Kidney capillary endothelial cell (primary cell): ENCODE measurements at regions not wholly inside any gene's neighbourhood (a gene's known extent, or its start where the extent isn't known, plus 50 kb on each side); places are given as distances from the start of the nearest gene placed in this dataset.
"Not testable (repeated sequence)": the region's sequence is repeated elsewhere in the genome, so short reads cannot be mapped to it uniquely, and the experiment has no call there.

Source experiments
- DNase-seq: peaks from one replicate; pipeline ENCODE4 v3.0.0-alpha.2; 2018; ENCODE audit warnings: low spot score

DNA sequence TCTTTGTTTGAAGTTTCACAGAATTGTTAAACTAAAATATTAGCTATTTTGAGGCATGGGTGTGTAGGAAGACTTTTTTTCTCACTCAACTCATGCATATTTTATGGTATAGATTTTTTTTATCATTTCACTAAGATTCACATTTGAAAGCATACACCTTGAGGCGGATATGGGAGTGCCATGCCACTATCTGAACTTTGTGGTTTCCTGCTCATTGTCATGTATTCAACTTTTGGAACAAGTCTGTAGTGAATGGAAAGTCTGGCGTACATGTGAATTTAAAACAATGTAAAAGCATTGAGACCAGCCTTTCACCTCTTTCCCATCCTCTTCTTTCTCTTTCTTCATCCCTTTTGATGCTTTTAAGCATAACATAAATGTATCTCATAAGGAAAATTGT lies 147.9 kb downstream of the TPBG start:
- DNase-seq = no peak

DNA sequence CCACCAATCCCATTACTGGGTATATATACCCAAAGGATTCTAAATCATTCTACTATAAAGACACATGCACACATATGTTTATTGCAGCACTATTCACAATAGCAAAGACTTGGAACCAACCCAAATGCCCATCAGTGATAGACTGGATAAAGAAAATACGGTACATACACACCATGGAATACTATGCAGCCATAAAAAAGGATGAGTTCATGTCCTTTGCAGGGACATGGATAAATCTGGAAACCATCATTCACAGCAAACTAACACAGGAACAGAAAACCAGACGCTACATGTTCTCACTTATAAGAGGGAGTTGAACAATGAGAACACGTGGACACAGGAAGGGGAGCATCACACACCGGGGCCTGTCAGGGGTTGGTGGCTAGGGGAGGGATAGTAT lies 154.3 kb downstream of the TPBG start:
- not testable (repeated sequence) for DNase-seq

DNA sequence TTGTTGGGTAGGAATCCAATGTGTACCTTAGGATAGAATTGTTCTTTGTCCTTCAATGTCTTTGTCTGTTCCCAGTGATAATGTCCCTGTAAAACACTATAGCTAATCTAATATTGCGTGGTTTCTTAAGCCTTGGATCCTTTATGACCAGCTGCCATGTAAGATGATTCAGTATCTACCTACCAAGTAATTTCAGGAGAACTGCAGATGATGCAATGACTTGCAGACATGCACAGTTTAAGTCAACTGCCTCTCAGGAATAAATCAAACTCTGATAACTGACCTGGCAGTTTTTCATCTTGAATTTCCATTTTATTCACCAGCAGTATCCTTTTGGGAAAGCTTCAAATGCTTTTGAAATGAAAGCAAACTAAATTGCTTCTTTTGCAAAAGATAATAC lies 157.8 kb downstream of the TPBG start:
- DNase-seq = no peak

DNA sequence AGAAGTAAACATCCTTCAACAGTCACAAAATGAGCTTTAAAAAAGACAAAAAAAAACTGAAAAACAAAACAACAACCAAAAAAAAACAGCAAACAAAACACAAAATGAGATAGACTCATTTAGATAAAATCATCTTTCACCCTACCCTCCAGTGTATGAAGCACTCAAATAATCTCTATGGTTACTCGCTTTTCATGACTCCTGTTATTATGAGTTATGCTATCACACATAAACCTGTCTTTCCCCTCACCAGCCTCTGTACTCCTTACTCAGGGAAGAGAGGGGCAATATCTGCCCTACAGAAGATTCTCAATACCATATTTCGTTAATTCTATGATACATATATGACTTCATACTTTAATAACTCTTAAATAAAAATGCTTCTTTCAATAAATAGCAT lies 158.2 kb downstream of the TPBG start:
- DNase-seq = no peak

DNA sequence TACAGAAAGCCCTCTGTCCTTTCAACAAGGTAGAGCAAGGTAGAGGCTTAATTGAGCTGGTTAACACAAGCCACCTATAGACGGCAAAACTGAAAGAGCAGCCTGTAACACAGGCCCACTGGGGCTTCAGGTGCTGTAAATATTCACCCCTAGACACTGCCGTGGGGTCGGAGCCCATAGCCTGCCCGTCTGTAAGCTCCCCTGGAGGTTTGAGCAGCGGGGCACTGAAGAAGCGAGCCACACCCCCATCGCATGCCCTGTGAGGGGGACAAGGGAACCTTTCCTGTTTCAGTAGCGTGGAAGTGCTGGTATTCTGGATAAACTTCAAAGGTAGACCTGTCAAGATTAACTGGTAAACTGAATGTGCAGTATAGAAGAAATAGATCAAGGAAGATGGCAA lies 160.4 kb downstream of the TPBG start:
- no peak for DNase-seq

DNA sequence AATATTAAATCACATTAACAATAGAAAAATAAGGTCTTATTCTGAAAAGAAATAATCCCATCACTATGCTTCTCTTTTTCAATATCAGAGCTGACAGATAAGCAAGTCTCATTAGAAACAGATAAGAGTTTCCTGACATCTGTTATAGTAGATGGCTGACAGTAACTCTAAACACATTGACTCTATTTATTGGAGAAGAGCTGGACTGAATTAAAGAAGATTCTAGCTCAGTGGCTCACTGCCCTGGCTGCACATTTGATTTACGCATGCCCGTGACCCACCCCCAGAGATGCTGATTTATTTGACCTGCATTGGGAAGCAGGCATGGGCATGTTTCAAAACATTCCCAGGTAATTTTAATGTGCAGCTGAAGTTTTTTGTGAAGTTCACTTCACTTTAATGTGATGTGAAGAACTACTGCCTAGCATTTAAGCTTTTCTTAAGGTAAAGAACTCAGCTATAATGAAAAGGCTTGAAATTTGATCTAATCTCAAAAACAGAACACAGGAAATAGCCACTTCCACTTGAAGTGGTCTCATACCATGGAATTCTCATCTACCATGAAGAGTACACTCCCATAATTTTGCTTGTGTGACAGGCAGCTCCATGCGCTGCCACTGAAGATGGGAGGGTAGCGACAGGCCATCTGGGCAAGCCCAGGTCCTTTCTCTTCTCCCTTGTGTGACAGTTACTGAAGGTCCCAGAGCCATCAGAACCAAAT lies 162.3 kb downstream of the TPBG start:
- DNase-seq = no peak

DNA sequence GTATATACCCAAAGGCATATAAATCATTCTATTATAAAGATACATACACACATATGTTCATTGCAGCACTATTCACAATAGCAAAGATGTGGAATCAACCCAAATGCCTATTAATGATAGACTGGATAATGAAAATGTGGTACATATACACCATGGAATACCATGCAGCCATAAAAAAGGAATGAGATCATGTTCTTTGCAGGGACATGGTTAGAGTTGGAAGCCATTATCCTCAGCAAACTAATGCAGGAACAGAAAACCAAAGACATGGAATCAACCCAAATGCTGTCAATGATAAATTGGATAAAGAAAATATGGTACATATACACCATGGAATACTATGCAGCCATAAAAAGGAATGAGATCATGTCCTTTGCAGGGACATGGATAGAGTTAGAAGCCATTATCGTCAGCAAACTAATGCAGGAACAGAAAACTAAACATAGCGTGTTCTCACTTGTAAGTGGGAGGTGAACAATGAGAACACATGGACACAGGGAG lies 166.4 kb downstream of the TPBG start:
- not testable (repeated sequence) for DNase-seq

DNA sequence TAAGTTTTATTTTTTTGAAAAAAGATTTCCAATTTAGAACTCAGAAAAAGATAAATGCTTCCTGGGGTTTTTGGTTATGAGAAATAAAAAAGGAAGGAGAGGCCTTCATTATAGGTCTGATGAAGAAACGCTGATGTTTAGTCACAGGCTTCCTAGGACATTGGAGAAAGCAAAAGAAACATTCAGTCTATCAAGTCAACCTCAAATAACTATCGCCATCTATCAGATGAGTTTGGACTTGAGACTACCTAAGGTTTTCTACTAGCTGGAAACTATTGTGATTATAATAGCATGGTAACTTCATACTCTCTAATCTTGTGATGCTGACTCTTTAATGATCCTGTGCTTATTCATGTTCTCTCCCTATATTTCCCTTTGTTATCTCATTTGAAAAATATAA lies 171.3 kb downstream of the TPBG start:
- DNase-seq = no peak

DNA sequence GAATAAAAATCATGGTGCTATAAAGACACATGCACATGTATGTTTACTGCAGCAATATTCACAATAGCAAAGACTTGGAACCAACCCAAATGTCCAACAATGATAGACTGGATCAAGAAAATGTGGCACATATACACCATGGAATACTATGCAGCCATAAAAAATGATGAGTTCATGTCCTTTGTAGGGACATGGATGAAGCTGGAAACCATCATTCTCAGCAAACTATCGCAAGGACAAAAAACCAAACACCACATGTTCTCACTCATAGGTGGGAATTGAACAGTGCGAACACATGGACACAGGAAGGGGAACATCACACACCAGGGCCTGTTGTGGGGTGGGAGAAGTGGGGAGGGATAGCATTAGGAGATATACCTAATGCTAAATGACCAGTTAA lies 185.9 kb downstream of the TPBG start:
- DNase-seq = not testable (repeated sequence)

DNA sequence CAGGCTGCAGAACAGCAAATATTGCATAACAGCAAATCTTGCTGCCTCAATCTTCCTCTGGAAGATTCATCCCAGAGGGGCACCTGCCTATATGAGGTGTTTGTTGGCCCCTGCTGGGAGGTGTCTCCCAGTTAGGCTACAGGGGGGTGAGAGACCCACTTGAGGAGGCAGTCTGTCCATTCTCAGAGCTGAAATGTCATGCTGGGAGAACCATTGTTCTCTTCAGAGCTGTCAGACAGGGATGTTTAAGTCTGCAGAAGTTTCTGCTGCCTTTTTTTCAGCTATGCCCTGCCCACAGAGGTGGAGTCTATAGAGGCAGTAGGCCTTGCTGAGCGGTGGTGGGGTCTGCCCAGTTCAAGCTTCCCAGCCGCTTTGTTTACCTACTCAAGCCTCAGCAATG lies 187.7 kb downstream of the TPBG start:
- DNase-seq = not testable (repeated sequence)

DNA sequence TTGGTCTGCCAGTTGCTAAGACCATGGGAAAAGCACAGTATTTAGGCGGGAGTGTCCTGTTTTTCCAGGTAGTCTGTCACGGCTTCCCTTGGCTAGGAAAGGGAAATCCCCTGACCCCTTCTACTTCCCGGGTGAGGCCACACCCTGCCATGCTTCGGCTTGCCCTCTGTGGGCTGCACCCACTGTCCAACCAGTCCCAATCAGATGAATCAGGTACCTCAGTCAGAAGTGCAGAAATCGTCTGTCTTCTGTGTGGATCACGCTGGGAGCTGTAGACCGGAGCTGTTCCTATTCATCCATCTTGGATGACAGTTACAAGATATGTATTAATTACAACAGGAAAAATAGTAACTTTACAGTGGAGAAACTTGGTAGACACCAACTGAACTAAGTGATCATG lies 188.2 kb downstream of the TPBG start:
- DNase-seq = no peak

DNA sequence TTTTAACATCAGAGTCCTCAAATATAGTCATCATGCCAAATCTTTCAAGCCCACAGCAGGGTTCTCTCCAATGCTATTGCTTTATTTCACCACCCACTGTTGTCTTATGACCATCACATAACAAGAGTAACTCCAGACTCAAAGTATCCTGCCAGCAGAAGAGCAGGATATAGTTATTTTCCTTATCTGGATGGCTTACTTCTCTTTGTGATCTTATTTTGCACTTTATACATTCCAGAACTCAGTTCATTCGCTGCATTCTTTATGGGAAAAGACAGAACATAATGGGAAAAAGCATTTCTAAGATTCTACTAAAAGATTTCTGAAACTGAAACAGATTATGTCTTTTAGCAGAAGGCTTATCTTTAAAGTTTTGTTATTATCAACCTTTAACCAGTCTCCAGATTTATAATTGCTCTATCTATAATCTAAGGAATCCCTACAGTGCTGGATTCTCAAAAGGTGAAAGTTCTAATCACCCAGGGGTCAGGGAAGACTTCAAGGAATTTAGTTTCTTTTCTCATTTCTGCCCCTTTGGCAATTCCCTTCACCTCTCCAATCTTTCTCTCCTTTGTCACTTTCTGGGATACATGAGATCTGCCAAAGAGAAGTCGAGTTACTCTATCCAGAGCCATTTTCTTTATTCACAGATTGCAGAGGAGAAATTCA lies 190.4 kb downstream of the TPBG start:
- DNase-seq = no peak

DNA sequence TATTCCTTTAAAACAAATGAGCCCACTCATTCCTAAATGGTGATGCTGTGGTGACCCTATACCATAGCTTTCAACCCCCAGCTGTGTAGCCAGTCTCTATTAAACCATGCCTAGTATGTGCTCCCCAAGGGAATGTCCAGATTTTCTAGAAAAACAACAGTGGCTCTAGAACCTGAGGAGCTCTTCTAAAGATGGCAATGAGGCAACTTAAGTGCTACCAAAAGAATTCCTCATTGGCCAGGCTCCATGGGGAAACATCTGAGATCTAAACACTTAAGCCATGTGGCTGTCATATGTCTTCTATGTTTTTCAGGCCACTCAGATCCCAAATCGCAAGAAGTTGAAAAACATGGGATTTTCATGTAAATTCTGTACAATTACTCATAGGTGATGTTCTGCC lies 191.0 kb downstream of the TPBG start:
- DNase-seq = no peak

DNA sequence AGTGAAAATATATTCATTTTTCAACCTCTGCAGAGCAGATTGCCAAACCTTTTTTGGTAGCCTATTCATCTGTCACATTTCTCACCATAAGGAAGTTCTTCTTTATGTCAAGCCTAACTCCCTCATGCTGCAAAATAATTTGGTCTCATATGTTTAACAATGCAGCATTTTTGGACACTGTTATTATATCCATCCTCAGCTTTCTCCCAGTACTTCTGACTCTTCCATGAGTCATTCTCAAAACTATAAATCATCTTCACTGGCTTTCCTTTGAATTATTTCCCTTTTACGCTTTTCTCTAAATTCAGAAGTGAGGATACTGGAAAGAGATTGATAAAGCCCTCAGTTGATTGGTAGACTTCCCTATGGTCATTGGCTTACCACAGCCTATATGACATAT lies 192.2 kb downstream of the TPBG start:
- DNase-seq = no peak

DNA sequence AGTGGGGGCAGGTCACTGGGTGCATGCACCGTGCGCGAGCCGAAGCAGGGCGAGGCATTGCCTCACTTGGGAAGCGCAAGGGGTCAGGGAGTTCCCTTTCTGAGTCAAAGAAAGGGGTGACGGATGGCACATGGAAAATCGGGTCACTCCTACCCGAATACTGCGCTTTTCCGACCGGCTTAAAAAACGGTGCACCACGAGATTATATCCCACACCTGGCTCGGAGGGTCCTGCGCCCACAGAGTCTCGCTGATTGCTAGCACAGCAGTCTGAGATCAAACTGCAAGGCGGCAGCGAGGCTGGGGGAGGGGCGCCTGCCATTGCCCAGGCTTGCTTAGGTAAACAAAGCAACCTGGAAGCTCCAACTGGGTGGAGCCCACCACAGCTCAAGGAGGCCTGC lies 194.9 kb downstream of the TPBG start:
- not testable (repeated sequence) for DNase-seq

DNA sequence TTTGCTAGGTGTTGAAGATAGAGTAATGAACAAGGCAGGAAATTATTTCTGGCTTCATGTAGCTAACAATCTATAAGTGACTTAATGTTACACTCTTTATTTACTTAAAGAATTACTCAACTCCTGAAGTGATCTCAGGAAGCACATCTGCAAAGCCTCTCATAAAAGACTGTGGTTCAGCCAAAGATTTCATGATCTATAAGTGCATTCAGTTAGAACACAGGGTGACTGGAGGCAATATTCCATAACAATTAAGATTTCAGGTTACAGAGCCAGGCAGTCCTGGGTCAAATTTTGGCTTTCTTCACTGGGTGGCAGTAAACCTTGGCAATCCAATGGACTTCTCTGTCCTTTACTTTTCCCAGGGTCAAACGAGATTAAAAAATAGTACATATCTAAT lies 204.0 kb downstream of the TPBG start:
- no peak for DNase-seq

DNA sequence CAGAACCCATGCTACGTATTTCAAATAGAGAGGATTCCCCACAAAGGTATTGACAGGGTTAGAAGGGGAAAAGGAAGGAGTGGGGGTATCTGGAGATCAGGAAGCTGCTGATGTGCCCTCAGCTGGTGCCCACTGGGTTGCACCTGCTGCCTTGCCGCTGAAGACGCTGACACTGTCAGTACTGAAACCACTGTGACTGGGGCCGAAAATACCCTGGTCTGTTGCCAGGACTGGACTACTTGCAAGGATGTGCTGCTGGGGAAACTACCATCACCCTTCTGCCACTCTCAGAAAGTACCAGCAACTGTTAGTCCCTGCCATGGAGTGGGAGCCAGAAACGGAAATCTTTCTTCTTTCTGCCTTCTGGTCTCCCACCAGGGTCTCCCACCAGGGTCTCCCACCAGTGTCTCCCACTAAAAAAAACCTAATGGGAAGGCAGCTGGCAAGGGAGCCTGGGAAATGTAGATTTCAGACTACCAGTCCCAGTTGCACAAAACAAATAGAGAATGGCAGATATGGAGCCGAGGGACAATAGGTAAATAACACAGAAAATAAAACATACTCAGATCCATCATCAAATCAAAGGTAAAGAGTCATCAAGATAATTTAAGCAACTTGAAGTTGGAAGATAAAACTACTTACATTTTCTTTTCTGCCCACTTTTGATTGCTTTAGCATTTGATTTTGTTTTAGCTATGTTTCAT lies 204.8 kb downstream of the TPBG start:
- no peak for DNase-seq

DNA sequence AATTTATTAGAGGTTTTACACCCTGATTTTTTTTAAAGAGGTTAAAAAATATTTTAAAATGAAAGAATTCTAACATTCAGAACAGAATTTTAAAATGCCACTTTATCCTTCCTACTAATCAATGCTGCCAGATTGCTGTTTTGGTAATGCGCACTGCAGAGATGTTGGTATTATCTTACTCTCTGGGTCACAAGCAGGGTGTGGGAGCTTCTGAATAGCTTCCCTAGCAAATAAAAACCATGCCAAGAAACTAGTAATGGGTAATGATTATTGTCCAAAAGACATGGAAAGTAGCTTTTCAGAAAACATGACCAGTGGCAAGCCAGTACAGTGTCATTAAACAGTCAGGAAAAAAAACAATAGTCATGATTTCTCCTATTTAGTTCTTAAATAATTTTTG lies 205.4 kb downstream of the TPBG start:
- DNase-seq = no peak

DNA sequence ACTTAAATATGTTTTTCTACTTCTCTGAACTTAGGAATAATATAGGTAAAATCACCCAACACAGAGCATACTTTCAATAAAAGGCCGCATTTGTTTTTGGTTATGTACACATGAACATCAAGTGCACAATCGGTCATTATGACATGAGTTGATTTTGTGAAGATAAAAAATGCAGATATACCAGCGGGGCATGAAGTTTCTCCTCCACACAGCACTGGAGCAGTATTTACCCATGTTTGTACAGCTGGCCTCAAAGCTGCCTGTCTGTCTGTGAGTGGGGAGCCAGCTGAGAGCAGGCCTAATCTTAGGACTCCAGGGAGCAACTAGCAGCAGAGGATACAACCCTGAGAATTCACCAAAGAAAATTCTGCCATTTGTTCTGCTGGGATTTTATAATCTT lies 206.5 kb downstream of the TPBG start:
- no peak for DNase-seq

DNA sequence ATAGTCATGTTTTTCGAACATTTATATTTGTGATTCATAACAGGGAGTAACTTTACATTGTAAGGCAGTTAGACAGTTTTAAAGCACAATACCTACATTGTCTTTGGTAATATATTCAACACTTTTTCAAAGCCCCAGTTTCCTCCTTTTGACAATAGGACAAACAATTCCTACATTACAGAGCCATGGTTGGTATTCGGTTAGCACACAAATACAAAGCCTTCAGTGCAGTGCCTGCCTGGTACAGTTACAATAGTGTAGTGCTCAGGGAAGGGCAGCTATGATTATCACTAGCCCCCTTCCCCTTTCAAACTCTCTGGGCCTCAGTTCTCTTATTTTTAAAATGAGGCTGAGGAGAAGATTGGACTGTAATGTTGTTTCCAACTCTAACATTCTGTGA lies 207.8 kb downstream of the TPBG start:
- DNase-seq = no peak

DNA sequence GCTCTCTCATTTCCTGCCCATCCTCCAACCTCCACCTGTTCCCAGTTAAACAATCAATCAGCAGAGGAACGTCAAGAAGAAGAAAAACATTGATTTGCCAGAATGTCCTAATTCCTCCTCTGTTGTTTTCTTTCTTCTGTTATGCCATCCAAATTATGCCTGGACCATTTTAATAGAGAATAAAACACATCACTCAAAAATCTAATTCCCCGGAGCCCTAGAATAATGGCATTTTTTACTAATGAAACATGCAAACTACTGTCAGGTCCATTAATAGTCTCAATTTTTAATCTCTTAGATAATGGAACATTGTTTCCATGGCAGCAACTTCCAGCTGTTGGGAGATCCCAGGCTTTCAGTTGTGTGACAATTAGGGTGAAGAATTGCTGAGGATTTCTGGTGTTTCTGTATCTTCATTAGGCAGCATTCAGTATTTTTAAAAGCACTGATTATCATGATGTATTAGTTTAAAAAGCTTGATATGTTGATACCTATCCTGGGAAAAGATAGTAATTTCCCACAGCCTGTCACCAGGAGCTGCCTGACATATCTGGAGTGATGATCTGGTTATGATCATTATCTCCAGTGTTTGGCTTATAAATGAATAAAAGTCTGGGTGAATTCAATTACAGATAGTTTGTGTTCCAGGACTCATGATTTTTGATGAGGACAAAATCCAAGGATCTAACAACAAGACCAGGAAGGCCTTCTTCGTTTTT lies 209.8 kb downstream of the TPBG start:
- DNase-seq = no peak

DNA sequence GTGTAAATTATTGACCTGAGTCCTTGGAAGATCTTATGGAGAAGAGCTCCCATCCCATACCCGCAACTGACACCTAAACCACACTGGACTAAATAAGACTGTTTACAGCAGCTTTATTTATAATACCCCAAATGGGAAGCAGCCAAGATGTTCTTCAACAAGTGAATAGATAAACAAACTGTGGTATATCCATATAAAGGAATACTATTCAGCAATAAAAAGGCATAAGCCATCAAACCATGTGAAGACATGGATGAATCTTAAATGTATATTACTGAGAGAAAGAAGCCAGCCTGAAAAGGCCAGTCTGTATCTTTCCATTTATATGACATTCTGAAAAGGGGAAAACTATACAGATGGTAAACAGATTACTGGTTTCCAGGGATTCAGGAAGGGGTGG lies 212.7 kb downstream of the TPBG start:
- DNase-seq = no peak
